KMS-11 (cell line): ENCODE measurements at regions not wholly inside any gene's neighbourhood (a gene's known extent, or its start where the extent isn't known, plus 50 kb on each side); places are given as distances from the start of the nearest gene placed in this dataset.

Experiments used
- H2AFZ ChIP-seq: fragments of 200-600 bp; sonication (generic); 2 replicates; pipeline ENCODE4 v1.6.1; 2016; ENCODE audit warnings: antibody characterized with exemption, mixed run types, low read depth
- H3K27ac ChIP-seq: fragments of 200-600 bp; sonication (generic); 2 replicates; pipeline ENCODE4 v1.6.1; 2016; ENCODE audit warnings: mild to moderate bottlenecking, mixed run types
- H3K27me3 ChIP-seq: fragments of 200-600 bp; sonication (generic); 2 replicates; pipeline ENCODE4 v1.6.1; 2017; ENCODE audit warnings: mild to moderate bottlenecking, low read depth, mixed run types, moderate library complexity; ENCODE audit not compliant: insufficient read depth
- H3K36me3 ChIP-seq: fragments of 200-600 bp; sonication (generic); 2 replicates; pipeline ENCODE4 v1.6.1; 2017; ENCODE audit warnings: mild to moderate bottlenecking, mixed run types; ENCODE audit not compliant: insufficient read depth
- H3K4me1 ChIP-seq: fragments of 200-600 bp; sonication (generic); 2 replicates; pipeline ENCODE4 v1.6.1; 2016; ENCODE audit warnings: mild to moderate bottlenecking, low read depth, mixed run types; ENCODE audit not compliant: poor library complexity, severe bottlenecking
- H3K4me2 ChIP-seq: fragments of 200-600 bp; sonication (generic); 2 replicates; pipeline ENCODE4 v1.7.0; 2016; ENCODE audit warnings: mild to moderate bottlenecking, mixed run types
- H3K4me3 ChIP-seq: fragments of 200-600 bp; sonication (generic); IDR thresholded peaks from 2 replicates; pipeline ENCODE4 v1.6.1; 2017; ENCODE audit warnings: low read depth, low read length, mixed read lengths; ENCODE audit not compliant: insufficient read depth
- H3K79me2 ChIP-seq: fragments of 200-600 bp; sonication (generic); 2 replicates; pipeline ENCODE4 v1.6.1; 2016; ENCODE audit warnings: low read depth, mixed run types; ENCODE audit not compliant: insufficient read depth
- H3K9ac ChIP-seq: fragments of 200-600 bp; sonication (generic); 2 replicates; pipeline ENCODE4 v1.6.1; 2016; ENCODE audit warnings: mild to moderate bottlenecking, mixed run types
- H4K20me1 ChIP-seq: fragments of 200-600 bp; sonication (generic); 2 replicates; pipeline ENCODE4 v1.6.1; 2016; ENCODE audit warnings: mild to moderate bottlenecking, mixed run types; ENCODE audit not compliant: insufficient read depth
- CTCF ChIP-seq: fragments of 200-600 bp; sonication (generic); conservative IDR thresholded peaks from 2 replicates; pipeline ENCODE4 v1.6.1; 2017; ENCODE audit warnings: low read depth, mild to moderate bottlenecking, antibody characterized with exemption, low read length, moderate library complexity, mixed read lengths

- H3K9ac ChIP-seq, result no peak overlapping the region
- no peak overlapping the region for H3K4me3 ChIP-seq
- H4K20me1 ChIP-seq, result no peaks in the 10 kb centered on the region
- no peaks in the 10 kb centered on the region for H3K4me1 ChIP-seq
- H3K36me3 ChIP-seq, result no peaks in the 10 kb centered on the region
- H3K4me2 ChIP-seq, result no peak overlapping the region
- H3K27me3 ChIP-seq, result no peaks in the 10 kb centered on the region
- H3K79me2 ChIP-seq, result no peaks in the 10 kb centered on the region
- no peak for TF ChIP-seq CTCF
- H2AFZ ChIP-seq, result no peak overlapping the region
- no peak overlapping the region for H3K27ac ChIP-seq
These were observed 237.7 kb downstream of the FOXA2 start for GRCh38 chr20:22346716-22347115.

DNA sequence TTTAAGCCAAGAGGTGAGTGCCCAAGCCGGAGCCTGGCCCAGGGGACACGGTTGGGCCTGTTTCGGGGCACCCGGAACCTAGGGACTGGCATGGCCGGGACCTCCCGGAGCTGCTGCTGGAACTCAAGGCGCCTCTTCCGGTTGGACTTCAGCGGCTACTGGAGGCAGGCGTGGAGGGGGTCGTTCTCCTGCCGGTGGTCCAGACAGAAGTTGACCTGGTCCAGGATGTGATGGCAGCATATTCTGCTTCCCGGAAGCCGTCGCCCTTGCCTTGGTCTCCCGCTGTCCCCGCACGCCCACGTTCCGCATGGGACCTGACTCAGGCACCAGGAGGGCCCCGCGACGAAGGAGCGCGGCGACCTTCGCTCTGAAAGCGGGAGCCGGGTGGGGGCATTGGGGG is 240.8 kb downstream of the FOXA2 start:
- Histone ChIP-seq H3K27me3 (no peaks in the 10 kb centered on the region), H4K20me1 (no peaks in the 10 kb centered on the region), H3K4me1 (no peaks in the 10 kb centered on the region), H3K4me3 (no peak overlapping the region), H3K36me3 (no peaks in the 10 kb centered on the region), H3K9ac (no peak overlapping the region), H3K79me2 (no peaks in the 10 kb centered on the region), H3K4me2 (no peak overlapping the region), H2AFZ (no peak overlapping the region), H3K27ac (no peak overlapping the region)
- TF ChIP-seq CTCF, result no peak

- Histone ChIP-seq H3K27ac (no peak overlapping the region), H3K4me2 (no peak overlapping the region), H2AFZ (no peak overlapping the region), H3K9ac (no peak overlapping the region), H3K79me2 (no peaks in the 10 kb centered on the region), H3K27me3 (no peaks in the 10 kb centered on the region), H3K4me1 (no peaks in the 10 kb centered on the region), H3K4me3 (no peak overlapping the region), H3K36me3 (no peaks in the 10 kb centered on the region), H4K20me1 (no peaks in the 10 kb centered on the region)
- no peak for TF ChIP-seq CTCF
These were observed 242.0 kb downstream of the FOXA2 start for GRCh38 chr20:22342410-22342809.

DNA sequence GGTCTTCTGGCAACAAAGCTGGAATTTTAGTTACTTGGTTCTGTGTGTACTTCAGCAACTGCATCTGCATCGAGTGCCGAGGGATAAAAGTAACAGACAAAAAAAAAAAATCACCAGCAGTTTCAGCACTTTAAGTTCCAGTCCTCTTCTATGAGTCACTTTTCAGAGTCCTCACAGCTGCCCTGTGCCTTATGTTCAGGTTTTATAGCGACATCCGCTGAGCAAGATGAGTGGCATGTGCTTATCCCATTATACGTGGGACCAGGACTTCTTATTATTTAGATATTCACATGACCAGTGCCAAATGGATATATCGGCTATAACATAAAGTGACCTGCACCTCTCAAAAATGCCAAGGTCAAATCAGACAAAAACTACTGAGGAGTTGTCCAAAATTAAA is 242.9 kb downstream of the FOXA2 start:
- Histone ChIP-seq H3K9ac (no peak overlapping the region), H3K4me3 (no peak overlapping the region), H3K4me1 (no peaks in the 10 kb centered on the region), H4K20me1 (no peaks in the 10 kb centered on the region), H3K4me2 (no peak overlapping the region), H3K36me3 (no peaks in the 10 kb centered on the region), H3K79me2 (no peaks in the 10 kb centered on the region), H2AFZ (no peak overlapping the region), H3K27me3 (no peaks in the 10 kb centered on the region), H3K27ac (no peak overlapping the region)
- no peak for TF ChIP-seq CTCF

DNA sequence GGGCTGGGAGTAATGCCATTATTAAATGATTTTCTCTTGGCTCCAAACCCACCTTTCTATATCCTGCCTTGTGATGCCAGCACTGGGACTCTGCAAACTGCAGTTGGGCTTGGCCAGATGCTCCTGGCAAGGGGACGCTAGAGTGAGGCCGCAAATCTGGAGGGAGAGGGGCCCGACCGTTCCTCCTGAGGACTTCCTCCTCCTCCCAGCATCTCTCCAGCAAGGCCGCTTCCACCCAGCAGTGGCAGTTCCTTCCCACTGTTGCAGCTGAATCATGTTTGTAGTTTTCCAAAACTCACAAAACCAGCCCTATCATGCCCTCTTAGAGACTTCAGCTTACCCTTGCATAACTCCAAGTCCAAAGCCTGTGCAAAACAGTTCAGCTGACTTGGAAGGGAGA is 244.4 kb downstream of the FOXA2 start:
- no peak overlapping the region for H3K9ac ChIP-seq
- no peak overlapping the region for H3K27ac ChIP-seq
- H3K4me3 ChIP-seq, result no peak overlapping the region
- no peak for TF ChIP-seq CTCF
- no peaks in the 10 kb centered on the region for H3K4me1 ChIP-seq
- no peaks in the 10 kb centered on the region for H3K79me2 ChIP-seq
- H3K36me3 ChIP-seq, result no peaks in the 10 kb centered on the region
- H2AFZ ChIP-seq, result no peak overlapping the region
- no peaks in the 10 kb centered on the region for H4K20me1 ChIP-seq
- no peaks in the 10 kb centered on the region for H3K27me3 ChIP-seq
- no peak overlapping the region for H3K4me2 ChIP-seq
